Endothelial cell (in vitro differentiated cells): ENCODE measurements at regions not wholly inside any gene's neighbourhood (a gene's known extent, or its start where the extent isn't known, plus 50 kb on each side); places are given as distances from the start of the nearest gene placed in this dataset.

Experiments used
- DNase-seq: peaks from one replicate; pipeline ENCODE4 v3.0.0; 2021; ENCODE audit warnings: low spot score
- H3K27ac Mint-ChIP-seq: one replicate; pipeline ENCODE4 v1.8.0; 2021; ENCODE audit warnings: mixed read lengths, inconsistent platforms; ENCODE audit not compliant: unreplicated experiment
- H3K27me3 Mint-ChIP-seq: one replicate; pipeline ENCODE4 v1.8.0; 2021; ENCODE audit warnings: mild to moderate bottlenecking, moderate library complexity, mixed read lengths, inconsistent platforms; ENCODE audit not compliant: unreplicated experiment
- H3K36me3 Mint-ChIP-seq: one replicate; pipeline ENCODE4 v1.8.0; 2021; ENCODE audit warnings: mild to moderate bottlenecking, low read depth, mixed read lengths, inconsistent platforms; ENCODE audit not compliant: unreplicated experiment
- H3K4me1 Mint-ChIP-seq: one replicate; pipeline ENCODE4 v1.8.0; 2021; ENCODE audit warnings: mild to moderate bottlenecking, mixed read lengths, inconsistent platforms; ENCODE audit not compliant: unreplicated experiment
- H3K4me3 Mint-ChIP-seq: one replicate; pipeline ENCODE4 v1.8.0; 2021; ENCODE audit warnings: mild to moderate bottlenecking, mixed read lengths, inconsistent platforms; ENCODE audit not compliant: unreplicated experiment
- H3K9me3 Mint-ChIP-seq: one replicate; pipeline ENCODE4 v1.8.0; 2021; ENCODE audit warnings: mixed read lengths, inconsistent platforms; ENCODE audit not compliant: unreplicated experiment
- CTCF ChIP-seq: fragments of 200-600 bp; sonication (generic); IDR thresholded peaks from one replicate; pipeline ENCODE4 v1.5.0; 2021; ENCODE audit warnings: antibody characterized with exemption; ENCODE audit not compliant: unreplicated experiment

GRCh38 chr13:84413016-84413415 lies 530.7 kb upstream of the SLITRK1 start:
- Mint-ChIP-seq H3K4me1 (no peaks in the 10 kb centered on the region), H3K27me3 (peaks cover 2% of the 10 kb centered on the region), H3K36me3 (no peaks in the 10 kb centered on the region), H3K27ac (no peak overlapping the region), H3K4me3 (no peak overlapping the region), H3K9me3 (no peaks in the 10 kb centered on the region)
- no peak for DNase-seq
- no peak for TF ChIP-seq CTCF

GRCh38 chr13:84405286-84405685 lies 523.0 kb upstream of the SLITRK1 start:
- Mint-ChIP-seq H3K27ac (no peak overlapping the region), H3K4me1 (no peaks in the 10 kb centered on the region), H3K9me3 (no peaks in the 10 kb centered on the region), H3K4me3 (no peak overlapping the region), H3K36me3 (no peaks in the 10 kb centered on the region), H3K27me3 (peaks cover under 1% of the 10 kb centered on the region)
- no peak for TF ChIP-seq CTCF
- no peak for DNase-seq

DNA sequence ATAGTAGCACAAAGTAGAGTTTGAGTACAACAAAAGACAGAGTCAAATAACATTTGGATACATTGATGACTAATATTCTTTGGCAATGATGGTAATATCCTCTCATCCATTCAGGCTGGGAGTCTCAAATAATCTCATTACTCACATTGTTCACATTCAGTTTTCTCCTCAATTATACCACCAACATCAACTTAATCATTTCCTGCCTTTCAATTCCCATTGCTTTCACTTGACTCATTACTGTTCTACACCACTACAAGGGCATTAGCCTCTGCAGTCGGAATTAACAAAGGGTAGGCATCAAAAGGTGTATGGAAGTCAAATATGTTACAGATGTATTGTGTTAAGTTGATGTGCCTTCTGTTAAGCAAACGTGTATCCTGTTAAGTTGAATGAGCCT lies 518.4 kb upstream of the SLITRK1 start:
- no peak for DNase-seq
- no peak for TF ChIP-seq CTCF
- H3K4me1 Mint-ChIP-seq = no peaks in the 10 kb centered on the region

GRCh38 chr13:84399320-84400085 lies 517.2 kb upstream of the SLITRK1 start:
- no peak for DNase-seq
- no peaks in the 10 kb centered on the region for H3K9me3 Mint-ChIP-seq

More for the DNA sequence above, 518.4 kb upstream of the SLITRK1 start:
- H3K4me3 Mint-ChIP-seq = no peak overlapping the region
- H3K9me3 Mint-ChIP-seq = no peaks in the 10 kb centered on the region
- no peaks in the 10 kb centered on the region for H3K36me3 Mint-ChIP-seq
- no peaks in the 10 kb centered on the region for H3K27me3 Mint-ChIP-seq
- H3K27ac Mint-ChIP-seq = no peak overlapping the region

More at GRCh38 chr13:84399320-84400085, 517.2 kb upstream of the SLITRK1 start:
- Mint-ChIP-seq H3K4me1 (no peaks in the 10 kb centered on the region), H3K27me3 (no peaks in the 10 kb centered on the region), H3K4me3 (no peak overlapping the region), H3K27ac (no peak overlapping the region), H3K36me3 (no peaks in the 10 kb centered on the region)
- TF ChIP-seq CTCF = no peak
